ENCODE measurements at regions not wholly inside any gene's neighbourhood (a gene's known extent, or its start where the extent isn't known, plus 50 kb on each side); places are given as distances from the start of the nearest gene placed in this dataset.

DNA sequence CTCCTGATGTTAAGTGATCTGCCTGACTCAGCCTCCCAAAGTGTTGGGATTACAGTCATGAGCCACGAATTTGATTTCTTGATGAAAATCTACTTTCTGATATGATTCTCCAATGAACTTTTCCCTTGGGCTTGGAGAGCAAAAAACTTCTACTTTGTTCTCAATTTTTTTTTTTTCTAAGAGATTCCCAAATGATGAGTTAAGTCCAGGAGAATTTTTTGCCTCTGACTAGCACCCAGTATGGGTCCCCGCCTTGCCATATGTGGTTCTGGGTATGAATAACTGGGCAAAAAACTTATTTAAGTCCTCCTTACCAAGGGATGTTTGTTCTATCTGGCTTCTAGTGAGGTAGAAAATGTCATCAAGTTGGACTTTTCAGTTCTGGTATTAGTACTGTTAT, 147.9 kb upstream of the LYZL1 start:
- peak in 1 of 2 donors; percentile 67 for ATAC-seq (ENCODE audit: low FRiP score in 2 of 2)
- TF ChIP-seq EP300 (IDR thresholded peaks at IDR 0.05) (no peak), POLR2A (IDR thresholded peaks at IDR 0.05) (no peak), POLR2AphosphoS5 (IDR thresholded peaks at IDR 0.05) (no peak)
- TF ChIP-seq, protein P1, sequence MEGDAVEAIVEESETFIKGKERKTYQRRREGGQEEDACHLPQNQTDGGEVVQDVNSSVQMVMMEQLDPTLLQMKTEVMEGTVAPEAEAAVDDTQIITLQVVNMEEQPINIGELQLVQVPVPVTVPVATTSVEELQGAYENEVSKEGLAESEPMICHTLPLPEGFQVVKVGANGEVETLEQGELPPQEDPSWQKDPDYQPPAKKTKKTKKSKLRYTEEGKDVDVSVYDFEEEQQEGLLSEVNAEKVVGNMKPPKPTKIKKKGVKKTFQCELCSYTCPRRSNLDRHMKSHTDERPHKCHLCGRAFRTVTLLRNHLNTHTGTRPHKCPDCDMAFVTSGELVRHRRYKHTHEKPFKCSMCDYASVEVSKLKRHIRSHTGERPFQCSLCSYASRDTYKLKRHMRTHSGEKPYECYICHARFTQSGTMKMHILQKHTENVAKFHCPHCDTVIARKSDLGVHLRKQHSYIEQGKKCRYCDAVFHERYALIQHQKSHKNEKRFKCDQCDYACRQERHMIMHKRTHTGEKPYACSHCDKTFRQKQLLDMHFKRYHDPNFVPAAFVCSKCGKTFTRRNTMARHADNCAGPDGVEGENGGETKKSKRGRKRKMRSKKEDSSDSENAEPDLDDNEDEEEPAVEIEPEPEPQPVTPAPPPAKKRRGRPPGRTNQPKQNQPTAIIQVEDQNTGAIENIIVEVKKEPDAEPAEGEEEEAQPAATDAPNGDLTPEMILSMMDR (IDR thresholded peaks at IDR 0.05), result no peak
- Histone ChIP-seq H3K4me1 (no peaks in the 10 kb centered on the region), H3K9me3 (no peaks in the 10 kb centered on the region), H3K27ac (no peak overlapping the region), H3K36me3 (no peaks in the 10 kb centered on the region), H3K27me3 (no peaks in the 10 kb centered on the region), H3K4me3 (no peak overlapping the region)
- WGBS, 2 donors, result 81 to 95% methylated on average over 2 of the region's 2 CpGs
- no peak for DNase-seq

DNA sequence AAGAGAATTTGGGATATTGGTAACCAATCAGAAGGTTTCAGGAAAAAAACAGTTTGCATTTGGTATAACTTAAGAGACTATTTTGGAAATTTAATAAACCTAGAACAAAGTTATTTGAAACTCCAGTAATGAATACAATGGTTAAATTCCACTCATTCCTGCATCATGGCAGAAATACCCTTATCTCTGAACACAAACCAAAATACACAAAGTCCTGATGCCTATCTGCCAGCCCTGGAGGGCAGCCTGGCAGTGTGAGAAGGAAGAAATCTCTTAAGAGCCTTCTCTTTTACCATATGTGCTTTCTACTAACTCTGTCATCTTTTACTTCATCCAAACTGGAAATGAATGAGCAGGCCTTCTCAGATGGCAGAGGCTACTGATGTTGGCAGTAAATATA, 147.1 kb upstream of the LYZL1 start:
- TF ChIP-seq EP300 (IDR thresholded peaks at IDR 0.05), result no peak
- TF ChIP-seq, protein P1 (IDR thresholded peaks at IDR 0.05), result no peak
- no peak for TF ChIP-seq POLR2AphosphoS5 (IDR thresholded peaks at IDR 0.05)
- no peak for TF ChIP-seq POLR2A (IDR thresholded peaks at IDR 0.05)
- no peak for ATAC-seq (ENCODE audit: low FRiP score in 2 of 2)
- Histone ChIP-seq H3K4me3 (no peak overlapping the region), H3K9me3 (no peaks in the 10 kb centered on the region), H3K36me3 (no peaks in the 10 kb centered on the region), H3K27ac (no peak overlapping the region), H3K27me3 (no peaks in the 10 kb centered on the region), H3K4me1 (no peaks in the 10 kb centered on the region)
- no peak for DNase-seq

DNA sequence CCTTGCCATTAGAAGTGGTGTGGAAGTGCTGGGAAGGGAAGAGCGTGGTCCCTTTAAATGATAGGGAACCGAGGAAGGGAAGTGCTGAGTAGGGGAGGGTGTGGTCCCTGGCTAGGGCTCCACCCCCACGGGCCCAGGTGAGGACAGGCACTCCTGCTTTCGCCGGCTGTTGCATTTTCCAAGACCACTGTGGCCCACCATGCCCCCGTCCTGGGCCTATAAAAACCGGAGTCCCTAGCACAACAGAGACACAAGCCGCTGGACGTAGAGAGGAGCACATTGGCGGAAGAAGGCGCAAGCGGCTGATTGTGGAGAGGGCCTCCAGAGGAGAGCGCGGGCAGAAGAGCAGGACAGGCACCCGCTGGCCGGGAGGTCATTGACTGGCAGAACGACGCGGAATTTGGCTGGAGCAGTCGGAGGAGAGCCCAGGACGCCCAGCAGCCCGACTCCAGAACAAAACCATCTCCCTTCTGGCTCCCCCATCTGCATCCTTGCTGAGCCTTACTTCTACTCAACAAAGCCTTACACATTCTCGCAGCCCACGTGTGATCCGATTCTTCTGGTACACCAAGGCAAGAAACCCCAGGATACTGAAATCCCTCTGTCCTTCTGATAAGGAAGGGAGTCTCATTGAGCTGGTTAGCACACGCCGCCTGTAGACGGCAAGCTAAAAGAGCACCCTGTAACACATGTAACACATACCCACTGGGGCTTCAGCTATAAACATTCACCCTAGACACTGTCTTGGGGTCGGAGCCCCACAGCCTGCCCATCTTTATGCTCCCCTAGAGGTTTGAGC, 146.2 kb upstream of the LYZL1 start:
- 65 to 75% methylated on average over 20 to 29 of the region's 29 CpGs for WGBS, 2 donors
- no peaks in the 10 kb centered on the region for H3K4me1 ChIP-seq
- no peaks in the 10 kb centered on the region for H3K9me3 ChIP-seq
- H3K4me3 ChIP-seq, result no peak overlapping the region
- H3K27ac ChIP-seq, result no peak overlapping the region
- DNase-seq (peak in 1 of 2 donors; percentile 25), ATAC-seq (ENCODE audit: low FRiP score in 2 of 2) (peak in 1 of 2 donors; percentile 40)
- H3K36me3 ChIP-seq, result no peaks in the 10 kb centered on the region
- TF ChIP-seq POLR2A (IDR thresholded peaks at IDR 0.05), result no peak
- TF ChIP-seq POLR2AphosphoS5 (IDR thresholded peaks at IDR 0.05), result no peak
- no peak for TF ChIP-seq EP300 (IDR thresholded peaks at IDR 0.05)
- TF ChIP-seq, protein P1 (IDR thresholded peaks at IDR 0.05), result no peak
- no peaks in the 10 kb centered on the region for H3K27me3 ChIP-seq

DNA sequence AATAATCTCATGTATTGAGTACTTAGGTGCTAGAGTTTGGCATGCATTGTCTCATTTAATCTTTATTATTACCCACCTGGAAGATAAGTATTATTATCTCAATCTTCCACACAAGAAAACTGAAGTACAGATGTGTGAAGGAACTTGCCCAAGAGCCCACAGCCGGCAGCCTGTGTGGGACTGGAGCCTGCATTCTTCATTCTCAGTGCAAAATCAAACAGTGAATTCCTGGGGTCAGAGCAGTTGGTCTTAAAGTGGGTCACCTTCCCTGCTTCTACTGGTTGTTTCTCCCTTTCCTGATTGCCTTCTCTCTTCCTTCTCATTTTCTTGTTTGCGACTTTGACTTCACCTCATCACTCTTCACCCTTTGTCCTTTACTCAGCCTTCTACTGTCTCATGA, 144.7 kb upstream of the LYZL1 start:
- Histone ChIP-seq H3K27me3 (no peaks in the 10 kb centered on the region), H3K27ac (no peak overlapping the region), H3K4me3 (no peak overlapping the region), H3K36me3 (no peaks in the 10 kb centered on the region), H3K9me3 (no peaks in the 10 kb centered on the region), H3K4me1 (no peaks in the 10 kb centered on the region)
- DNase-seq, result no peak
- TF ChIP-seq, protein P1 (IDR thresholded peaks at IDR 0.05), result no peak
- TF ChIP-seq POLR2A (IDR thresholded peaks at IDR 0.05) (no peak), POLR2AphosphoS5 (IDR thresholded peaks at IDR 0.05) (no peak), EP300 (IDR thresholded peaks at IDR 0.05) (no peak)
- 67 to 73% methylated on average over 2 of the region's 2 CpGs for WGBS, 2 donors
- no peak for ATAC-seq (ENCODE audit: low FRiP score in 2 of 2)
